Kidney epithelial cell (primary cell): ENCODE measurements at regions not wholly inside any gene's neighbourhood (a gene's known extent, or its start where the extent isn't known, plus 50 kb on each side); places are given as distances from the start of the nearest gene placed in this dataset.

ENCODE experiments used
- DNase-seq: peaks from one replicate; pipeline ENCODE4 v3.0.0-alpha.2; 2010; ENCODE audit warnings: low read depth
- H3K27me3 ChIP-seq: 2 replicates; pipeline ENCODE4 v1.6.0; 2011; ENCODE audit warnings: low read length; ENCODE audit not compliant: control insufficient read depth, insufficient read depth
- H3K36me3 ChIP-seq: 2 replicates; pipeline ENCODE4 v1.5.1; 2011; ENCODE audit warnings: low read length; ENCODE audit not compliant: control insufficient read depth, insufficient read depth
- H3K4me3 ChIP-seq: 2 replicates; pipeline ENCODE4 v1.5.1; 2011; ENCODE audit warnings: low read depth, mild to moderate bottlenecking, control low read depth, low read length
- TF ChIP-seq, protein P1 (sequence below): IDR thresholded peaks from 2 replicates; pipeline ENCODE4 v1.5.1; 2011; ENCODE audit warnings: mild to moderate bottlenecking, moderate library complexity, low read length, control low read depth, inconsistent platforms; ENCODE audit not compliant: insufficient read depth, poor library complexity, severe bottlenecking

DNA sequence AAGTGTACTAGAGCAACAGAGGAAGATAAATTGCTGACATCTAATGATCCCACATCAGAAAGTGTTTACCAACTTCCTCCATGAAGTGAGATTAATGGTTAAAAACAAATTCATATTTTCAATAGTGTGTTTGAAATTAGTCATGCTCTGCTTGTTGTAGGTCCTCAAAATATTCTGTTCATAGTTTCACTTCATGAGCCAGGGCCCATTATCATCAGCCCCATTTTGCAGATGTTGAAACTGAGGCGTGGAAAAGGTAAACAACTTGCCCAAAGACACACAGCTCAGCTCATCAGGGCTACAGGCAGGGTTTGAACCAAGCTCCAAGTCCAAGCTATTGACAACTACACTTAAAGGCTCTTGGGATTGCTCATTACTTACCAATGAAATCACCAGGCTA lies 103.5 kb upstream of the PPARGC1A start:
- no peaks in the 10 kb centered on the region for H3K27me3 ChIP-seq
- no peaks in the 10 kb centered on the region for H3K36me3 ChIP-seq
- H3K4me3 ChIP-seq, result no peak overlapping the region
- TF ChIP-seq, protein P1, sequence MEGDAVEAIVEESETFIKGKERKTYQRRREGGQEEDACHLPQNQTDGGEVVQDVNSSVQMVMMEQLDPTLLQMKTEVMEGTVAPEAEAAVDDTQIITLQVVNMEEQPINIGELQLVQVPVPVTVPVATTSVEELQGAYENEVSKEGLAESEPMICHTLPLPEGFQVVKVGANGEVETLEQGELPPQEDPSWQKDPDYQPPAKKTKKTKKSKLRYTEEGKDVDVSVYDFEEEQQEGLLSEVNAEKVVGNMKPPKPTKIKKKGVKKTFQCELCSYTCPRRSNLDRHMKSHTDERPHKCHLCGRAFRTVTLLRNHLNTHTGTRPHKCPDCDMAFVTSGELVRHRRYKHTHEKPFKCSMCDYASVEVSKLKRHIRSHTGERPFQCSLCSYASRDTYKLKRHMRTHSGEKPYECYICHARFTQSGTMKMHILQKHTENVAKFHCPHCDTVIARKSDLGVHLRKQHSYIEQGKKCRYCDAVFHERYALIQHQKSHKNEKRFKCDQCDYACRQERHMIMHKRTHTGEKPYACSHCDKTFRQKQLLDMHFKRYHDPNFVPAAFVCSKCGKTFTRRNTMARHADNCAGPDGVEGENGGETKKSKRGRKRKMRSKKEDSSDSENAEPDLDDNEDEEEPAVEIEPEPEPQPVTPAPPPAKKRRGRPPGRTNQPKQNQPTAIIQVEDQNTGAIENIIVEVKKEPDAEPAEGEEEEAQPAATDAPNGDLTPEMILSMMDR, result no peak
- DNase-seq, result no peak

DNA sequence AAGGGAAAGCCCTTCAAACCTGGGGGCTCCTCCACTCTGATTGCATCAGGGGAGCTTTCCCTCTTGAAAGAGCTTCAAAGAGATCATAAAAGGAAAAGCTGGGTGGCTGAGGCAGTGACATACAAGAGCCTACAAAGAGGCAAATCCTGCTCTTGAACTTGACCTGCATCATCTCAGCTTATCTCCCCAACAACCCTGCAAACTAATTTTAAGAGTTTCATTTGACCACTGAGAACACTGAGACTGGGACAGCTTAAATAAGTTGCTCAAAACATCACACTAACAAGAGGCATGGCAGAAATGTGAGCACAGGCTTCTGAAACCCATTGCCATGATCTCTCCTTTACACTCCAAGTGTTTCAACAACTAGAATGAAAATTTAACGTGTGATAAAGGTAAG lies 101.6 kb upstream of the PPARGC1A start:
- TF ChIP-seq, protein P1, result no peak
- Histone ChIP-seq H3K4me3 (no peak overlapping the region), H3K36me3 (no peaks in the 10 kb centered on the region), H3K27me3 (no peaks in the 10 kb centered on the region)
- no peak for DNase-seq

DNA sequence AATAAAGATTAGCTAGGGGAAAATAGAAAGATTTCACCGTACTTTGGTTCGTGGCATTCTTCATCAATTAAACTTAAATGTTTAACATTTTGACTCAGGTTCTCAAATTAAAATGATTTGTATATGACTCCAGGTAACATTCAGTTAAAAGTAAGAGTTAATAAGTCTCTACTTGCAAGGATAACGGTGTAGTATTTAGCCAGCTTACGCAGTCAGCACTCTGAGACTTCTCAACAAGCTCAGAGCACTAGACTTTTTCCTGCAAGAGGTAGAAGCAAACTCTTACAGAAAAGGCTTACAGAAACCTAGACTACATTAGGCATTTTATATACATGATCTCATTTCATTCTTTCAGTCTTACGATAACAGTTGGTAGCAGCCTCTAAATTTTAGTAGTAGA lies 96.4 kb upstream of the PPARGC1A start:
- DNase-seq, result no peak
- Histone ChIP-seq H3K4me3 (no peak overlapping the region), H3K36me3 (no peaks in the 10 kb centered on the region), H3K27me3 (no peaks in the 10 kb centered on the region)
- TF ChIP-seq, protein P1, result no peak

DNA sequence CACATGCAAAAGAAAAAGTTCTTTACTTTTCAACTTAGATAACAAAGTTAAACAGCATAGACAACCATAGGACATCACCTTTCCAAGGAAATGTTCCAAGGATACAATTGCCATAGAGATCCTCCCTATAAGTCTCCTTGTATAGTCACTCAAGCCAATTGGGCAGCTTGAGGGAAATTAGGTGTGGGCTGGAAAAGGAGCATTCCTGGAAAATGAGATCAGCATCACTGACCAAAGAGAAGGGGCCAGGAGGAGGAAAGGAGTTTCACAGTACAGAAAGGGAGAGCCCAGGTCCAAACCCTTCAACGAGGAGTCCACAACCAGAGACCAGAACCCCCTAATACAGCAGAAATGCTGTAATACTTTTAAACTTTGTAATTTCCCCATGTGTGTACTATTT lies 91.5 kb upstream of the PPARGC1A start:
- no peaks in the 10 kb centered on the region for H3K36me3 ChIP-seq
- DNase-seq, result peak; percentile 29
- H3K27me3 ChIP-seq, result no peaks in the 10 kb centered on the region
- TF ChIP-seq, protein P1, result no peak
- H3K4me3 ChIP-seq, result no peak overlapping the region

DNA sequence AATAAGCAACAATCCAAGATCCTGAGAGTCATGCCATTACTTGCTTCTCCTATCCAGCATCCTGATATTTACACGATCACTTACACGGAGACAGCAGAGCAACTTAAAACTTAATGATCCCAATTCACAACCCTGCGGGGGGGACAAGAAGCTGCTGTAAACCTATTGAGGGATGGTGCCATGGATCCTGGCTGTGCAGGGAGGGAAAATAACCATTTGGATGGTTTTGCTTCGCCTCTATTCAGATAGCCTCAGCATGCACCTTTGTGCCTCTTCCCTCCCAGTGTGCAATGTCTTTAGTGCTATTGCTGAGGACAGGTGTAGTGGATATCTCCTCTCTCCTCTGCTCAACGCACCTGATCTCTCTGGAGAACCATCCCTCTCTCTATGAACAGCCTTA lies 89.7 kb upstream of the PPARGC1A start:
- Histone ChIP-seq H3K4me3 (no peak overlapping the region), H3K36me3 (no peaks in the 10 kb centered on the region), H3K27me3 (no peaks in the 10 kb centered on the region)
- TF ChIP-seq, protein P1, result no peak
- DNase-seq, result no peak

DNA sequence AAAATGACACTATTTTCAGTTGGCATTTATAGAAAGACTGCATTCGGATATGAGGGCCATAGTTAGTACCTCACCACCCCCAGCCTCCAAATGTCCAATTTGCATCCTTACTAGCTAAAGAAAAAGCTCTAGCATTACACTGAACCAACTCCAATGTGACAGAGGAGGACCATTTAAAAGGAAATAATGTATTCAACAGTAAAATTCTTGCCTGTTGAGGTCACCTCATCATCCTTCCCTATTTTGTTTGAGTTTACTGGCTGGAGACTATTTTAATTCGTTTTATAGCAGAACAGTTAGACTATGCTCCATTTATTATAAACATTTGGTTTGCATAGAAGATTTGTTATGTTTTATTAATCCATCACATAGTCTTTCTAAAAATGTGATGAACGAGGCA lies 88.2 kb upstream of the PPARGC1A start:
- DNase-seq, result no peak
- TF ChIP-seq, protein P1, result no peak
- H3K36me3 ChIP-seq, result no peaks in the 10 kb centered on the region
- no peaks in the 10 kb centered on the region for H3K27me3 ChIP-seq
- no peak overlapping the region for H3K4me3 ChIP-seq
